K562 (cell line): ENCODE measurements at regions not wholly inside any gene's neighbourhood (a gene's known extent, or its start where the extent isn't known, plus 50 kb on each side); places are given as distances from the start of the nearest gene placed in this dataset.

ENCODE experiments used
- ARID3B ChIP-seq: fragments of 250-450 bp; sonication (Bioruptor Pico); IDR thresholded peaks from 2 replicates; pipeline ENCODE4 v1.4.0; 2020; ENCODE audit warnings: borderline replicate concordance
- C11orf30 ChIP-seq: fragments of 450-650 bp; IDR thresholded peaks from 2 replicates; pipeline ENCODE4 v1.6.1; 2016; ENCODE audit warnings: low read depth, mild to moderate bottlenecking
- CEBPG ChIP-seq, 3 experiments: fragments of 200-800 bp in 1 of 3; sonication (Bioruptor generic) in 1 of 3; sonication (generic) in 1 of 3; formaldehyde crosslinking in 1 of 3; IDR thresholded peaks in 2 of 3; conservative IDR thresholded peaks in 1 of 3; 2 replicates each; pipeline versions ENCODE4 v1.6.1 to v1.8.0; 2016 to 2022; ENCODE audit warnings: missing compliant biosample characterization in 2 of 3, missing genetic modification characterization in 2 of 3, mild to moderate bottlenecking in 1 of 3, missing genetic modification reagents in 1 of 3
- DMBX1 ChIP-seq: fragments of 250-450 bp; sonication (Bioruptor Pico); IDR thresholded peaks from 2 replicates; pipeline ENCODE4 v1.8.0; 2022; ENCODE audit warnings: inconsistent platforms, mild to moderate bottlenecking, moderate library complexity, borderline replicate concordance
- GATAD2B ChIP-seq: fragments of 450-650 bp; IDR thresholded peaks from 2 replicates; pipeline ENCODE4 v1.6.1; 2017; ENCODE audit warnings: mild to moderate bottlenecking, borderline replicate concordance
- GTF3C2 ChIP-seq: IDR thresholded peaks from 3 replicates; pipeline ENCODE4 v1.6.1; 2011; ENCODE audit warnings: borderline replicate concordance, mild to moderate bottlenecking, moderate library complexity; ENCODE audit not compliant: insufficient read length; ENCODE audit errors: extremely low read depth
- HOMEZ ChIP-seq: fragments of 250-450 bp; sonication (Bioruptor Pico); IDR thresholded peaks from 2 replicates; pipeline ENCODE4 v1.4.0; 2020; ENCODE audit warnings: mild to moderate bottlenecking, moderate library complexity
- MAFG ChIP-seq: fragments of 450-650 bp; conservative IDR thresholded peaks from 2 replicates; pipeline ENCODE4 v1.6.1; 2016; ENCODE audit warnings: missing genetic modification characterization, missing compliant biosample characterization
- MTF1 ChIP-seq: fragments of 250-450 bp; sonication (Bioruptor Pico); IDR thresholded peaks from 2 replicates; pipeline ENCODE4 v1.9.0; 2021; ENCODE audit warnings: moderate library complexity, mild to moderate bottlenecking, inconsistent platforms, borderline replicate concordance
- NR2C1 ChIP-seq, 2 experiments: fragments of 450-650 bp; IDR thresholded peaks; 2 replicates each; pipeline ENCODE4 v1.6.1; 2017; ENCODE audit warnings: mild to moderate bottlenecking in 2 of 2, antibody characterized with exemption in 1 of 2, inconsistent platforms in 1 of 2, missing compliant biosample characterization in 1 of 2, missing genetic modification characterization in 1 of 2
- PHB2 ChIP-seq: fragments of 450-650 bp; IDR thresholded peaks from 2 replicates; pipeline ENCODE4 v1.6.1; 2017; ENCODE audit warnings: low read depth
- POLR2H ChIP-seq: IDR thresholded peaks from 2 replicates; pipeline ENCODE4 v1.6.1; 2016; ENCODE audit warnings: missing genetic modification characterization, low read depth, mild to moderate bottlenecking, control low read depth, missing compliant biosample characterization, moderate library complexity
- SNAPC5 ChIP-seq: fragments of 250-450 bp; sonication (Bioruptor Pico); IDR thresholded peaks from 2 replicates; pipeline ENCODE4 v1.8.0; 2021; ENCODE audit warnings: moderate library complexity, mild to moderate bottlenecking, inconsistent platforms
- TCF7 ChIP-seq: sonication (generic); IDR thresholded peaks from 2 replicates; pipeline ENCODE4 v1.6.1; 2016; ENCODE audit warnings: antibody characterized with exemption, borderline replicate concordance
- U2AF2 ChIP-seq: fragments of 200-400 bp; formaldehyde crosslinking; optimal IDR thresholded peaks from 2 replicates; pipeline ENCODE3; 2017; ENCODE audit warnings: low read depth, mild to moderate bottlenecking, low read length
- ZNF133 ChIP-seq: fragments of 250-450 bp; sonication (Bioruptor Pico); IDR thresholded peaks from 2 replicates; pipeline ENCODE4 v1.4.0; 2020; ENCODE audit warnings: mild to moderate bottlenecking
- ZNF639 ChIP-seq, 2 experiments: fragments of 200-800 bp in 1 of 2; sonication (Bioruptor generic) in 1 of 2; sonication (generic) in 1 of 2; formaldehyde crosslinking in 1 of 2; IDR thresholded peaks in 1 of 2; conservative IDR thresholded peaks in 1 of 2; 2 replicates each; pipeline versions ENCODE4 v1.5.0 to v1.6.1; 2016 to 2020; ENCODE audit warnings: missing compliant biosample characterization in 1 of 2, missing genetic modification characterization in 1 of 2, missing genetic modification reagents in 1 of 2

GRCh38 chr4:164095313-164096110, 601.0 kb downstream of the TMA16 start (continued):
- TF ChIP-seq CEBPG (CRISPR knock-in tag; IDR thresholded peaks at IDR 0.05) (no peak), CEBPG (tag; conservative IDR thresholded peaks at IDR 0.05 in 1 of 2, IDR thresholded peaks at IDR 0.05 in 1 of 2) (no peak), SNAPC5 (CRISPR knock-in tag) (no peak), NR2C1 (IDR thresholded peaks at IDR 0.05) (no peak), NR2C1 (tag; IDR thresholded peaks at IDR 0.05) (no peak), POLR2H (no peak), U2AF2 (no peak), DMBX1 (CRISPR knock-in tag) (no peak), PHB2 (no peak), C11orf30 (peak; percentile 67; the same call in 1 of the 2 replicates), MTF1 (CRISPR knock-in tag) (no peak), ZNF639 (CRISPR knock-in tag; conservative IDR thresholded peaks at IDR 0.05 in 1 of 2, IDR thresholded peaks at IDR 0.05 in 1 of 2) (no peak), TCF7 (no peak), GTF3C2 (no peak), HOMEZ (CRISPR knock-in tag) (no peak), GATAD2B (no peak), MAFG (peak; percentile 67), ZNF133 (CRISPR knock-in tag) (no peak), ARID3B (CRISPR knock-in tag) (no peak)
- TF ChIP-seq, all 486 proteins: peak for 5
